ENCODE measurements at regions not wholly inside any gene's neighbourhood (a gene's known extent, or its start where the extent isn't known, plus 50 kb on each side); places are given as distances from the start of the nearest gene placed in this dataset.
"Not testable (repeated sequence)": the region's sequence is repeated elsewhere in the genome, so short reads cannot be mapped to it uniquely, and the experiment has no call there.

GRCh38 chr5:152102908-152103307 is 178.3 kb upstream of the GLRA1 start:
- TF ChIP-seq POLR2A, CTCF (IDR thresholded peaks at IDR 0.05): not testable (repeated sequence)

All from testis (tissue), 2 donors.